Prostate gland (tissue), 2 donors: ENCODE measurements at regions not wholly inside any gene's neighbourhood (a gene's known extent, or its start where the extent isn't known, plus 50 kb on each side); places are given as distances from the start of the nearest gene placed in this dataset.

Experiments used
- POLR2AphosphoS5 ChIP-seq: sonication (generic); formaldehyde crosslinking; IDR thresholded peaks from one replicate; pipeline ENCODE4 v1.6.1; 2017; ENCODE audit warnings: antibody characterized with exemption
- TF ChIP-seq, protein P1 (sequence below), 4 experiments: fragments of 200-600 bp in 2 of 4; fragments of 450-650 bp in 2 of 4; sonication (generic) in 2 of 4; IDR thresholded peaks; 1 replicate in 3 of 4; 2 replicates in 1 of 4; pipeline ENCODE4 v1.5.1; 2016 to 2019; ENCODE audit warnings: antibody characterized with exemption in 4 of 4, mild to moderate bottlenecking in 2 of 4, moderate library complexity in 2 of 4

GRCh38 chr12:66742508-66743367, 63.9 kb upstream of the GRIP1 start:
- no peak for TF ChIP-seq POLR2AphosphoS5
- TF ChIP-seq, protein P1, sequence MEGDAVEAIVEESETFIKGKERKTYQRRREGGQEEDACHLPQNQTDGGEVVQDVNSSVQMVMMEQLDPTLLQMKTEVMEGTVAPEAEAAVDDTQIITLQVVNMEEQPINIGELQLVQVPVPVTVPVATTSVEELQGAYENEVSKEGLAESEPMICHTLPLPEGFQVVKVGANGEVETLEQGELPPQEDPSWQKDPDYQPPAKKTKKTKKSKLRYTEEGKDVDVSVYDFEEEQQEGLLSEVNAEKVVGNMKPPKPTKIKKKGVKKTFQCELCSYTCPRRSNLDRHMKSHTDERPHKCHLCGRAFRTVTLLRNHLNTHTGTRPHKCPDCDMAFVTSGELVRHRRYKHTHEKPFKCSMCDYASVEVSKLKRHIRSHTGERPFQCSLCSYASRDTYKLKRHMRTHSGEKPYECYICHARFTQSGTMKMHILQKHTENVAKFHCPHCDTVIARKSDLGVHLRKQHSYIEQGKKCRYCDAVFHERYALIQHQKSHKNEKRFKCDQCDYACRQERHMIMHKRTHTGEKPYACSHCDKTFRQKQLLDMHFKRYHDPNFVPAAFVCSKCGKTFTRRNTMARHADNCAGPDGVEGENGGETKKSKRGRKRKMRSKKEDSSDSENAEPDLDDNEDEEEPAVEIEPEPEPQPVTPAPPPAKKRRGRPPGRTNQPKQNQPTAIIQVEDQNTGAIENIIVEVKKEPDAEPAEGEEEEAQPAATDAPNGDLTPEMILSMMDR (IDR thresholded peaks at IDR 0.05), result no peak
